ENCODE measurements at regions not wholly inside any gene's neighbourhood (a gene's known extent, or its start where the extent isn't known, plus 50 kb on each side); places are given as distances from the start of the nearest gene placed in this dataset.

DNA sequence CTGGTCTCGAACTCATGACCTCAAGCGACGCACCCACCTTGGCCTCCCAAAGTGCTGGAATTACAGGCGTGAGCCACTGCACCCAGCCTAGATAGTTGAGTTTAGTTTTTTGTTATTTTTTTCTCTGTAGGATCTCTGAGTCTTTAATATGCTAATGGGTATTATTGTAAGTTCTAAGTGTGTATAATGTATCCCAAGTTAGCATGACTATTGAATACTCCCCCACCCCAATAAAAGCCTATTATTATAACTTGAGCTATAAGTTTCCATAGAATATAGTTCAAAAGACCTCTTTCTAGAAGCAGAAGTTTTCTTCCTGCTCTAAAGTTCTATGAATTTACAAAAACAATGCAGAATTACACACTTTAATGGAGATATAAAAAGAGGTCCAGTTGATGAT lies 210.4 kb upstream of the MARCKS start:
- TF ChIP-seq CTCF (IDR thresholded peaks at IDR 0.05) (no peak), POLR2A (IDR thresholded peaks at IDR 0.05) (no peak)
